Amniotic stem cell (primary cell): ENCODE measurements at regions not wholly inside any gene's neighbourhood (a gene's known extent, or its start where the extent isn't known, plus 50 kb on each side); places are given as distances from the start of the nearest gene placed in this dataset.
"Not testable (repeated sequence)": the region's sequence is repeated elsewhere in the genome, so short reads cannot be mapped to it uniquely, and the experiment has no call there.

Experiments
- DNase-seq: peaks from one replicate; lab custom pipeline; 2025; lab: John Stamatoyannopoulos, UW

- DNase-seq: not testable (repeated sequence)
These were observed 58.8 kb upstream of the ANKRD30BL start for GRCh38 chr2:132220589-132220988.

- DNase-seq: not testable (repeated sequence)
These were observed 60.1 kb upstream of the ANKRD30BL start for GRCh38 chr2:132221886-132222285.

- no peak for DNase-seq
These were observed 90.6 kb upstream of the ANKRD30BL start for GRCh38 chr2:132252191-132252893.

DNA sequence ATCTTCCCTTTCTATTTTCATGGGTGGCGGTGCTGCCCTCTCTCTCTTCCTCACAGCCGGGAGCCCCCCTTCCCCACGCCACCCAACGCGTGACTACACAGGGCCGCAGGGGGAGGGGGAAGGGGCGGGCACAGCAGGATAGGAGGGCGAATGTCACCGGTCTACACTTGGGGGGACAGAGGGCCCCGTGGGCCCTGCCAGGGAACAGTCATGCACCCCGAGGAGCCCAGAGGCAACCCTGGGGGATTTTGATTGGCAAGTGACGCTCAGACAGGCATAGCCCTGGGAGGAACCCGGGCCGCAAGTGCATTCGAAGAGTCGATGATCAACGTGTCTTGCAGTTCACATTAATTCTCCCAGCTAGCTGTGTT is 91.1 kb upstream of the ANKRD30BL start:
- DNase-seq: no peak

GRCh38 chr2:132253496-132254305 is 91.9 kb upstream of the ANKRD30BL start:
- DNase-seq: no peak

- DNase-seq: not testable (repeated sequence)
These were observed 92.7 kb upstream of the ANKRD30BL start for GRCh38 chr2:132254306-132254919.

- DNase-seq: no peak
These were observed 94.0 kb upstream of the ANKRD30BL start for GRCh38 chr2:132255714-132256113.

GRCh38 chr2:132256251-132256902 is 94.6 kb upstream of the ANKRD30BL start:
- DNase-seq: no peak

GRCh38 chr2:132256903-132257300 is 95.2 kb upstream of the ANKRD30BL start:
- not testable (repeated sequence) for DNase-seq

- DNase-seq: not testable (repeated sequence)
These were observed 95.8 kb upstream of the ANKRD30BL start for GRCh38 chr2:132257301-132258171.

- DNase-seq: not testable (repeated sequence)
These were observed 97.5 kb upstream of the ANKRD30BL start for GRCh38 chr2:132259276-132259675.

DNA sequence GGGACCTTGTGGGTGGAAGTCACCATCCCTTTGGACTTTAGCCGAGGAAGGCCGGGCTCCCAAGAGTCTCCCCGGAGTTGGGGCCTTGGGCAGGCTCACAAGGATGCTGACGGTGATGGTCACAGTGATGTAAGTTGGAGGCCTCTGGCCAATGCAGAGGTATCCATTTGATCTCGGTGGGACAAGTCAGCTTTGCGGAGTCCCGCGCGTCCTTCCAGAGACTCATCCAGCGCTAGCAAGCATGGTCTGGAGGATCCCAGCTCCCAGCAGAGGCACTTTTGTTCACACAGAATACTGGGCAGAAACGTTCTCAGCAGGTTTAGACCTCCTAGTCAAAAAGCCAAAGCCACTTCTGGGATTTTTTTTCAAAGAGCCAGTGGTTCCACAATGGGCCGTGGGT is 103.8 kb upstream of the ANKRD30BL start:
- DNase-seq: not testable (repeated sequence)

DNA sequence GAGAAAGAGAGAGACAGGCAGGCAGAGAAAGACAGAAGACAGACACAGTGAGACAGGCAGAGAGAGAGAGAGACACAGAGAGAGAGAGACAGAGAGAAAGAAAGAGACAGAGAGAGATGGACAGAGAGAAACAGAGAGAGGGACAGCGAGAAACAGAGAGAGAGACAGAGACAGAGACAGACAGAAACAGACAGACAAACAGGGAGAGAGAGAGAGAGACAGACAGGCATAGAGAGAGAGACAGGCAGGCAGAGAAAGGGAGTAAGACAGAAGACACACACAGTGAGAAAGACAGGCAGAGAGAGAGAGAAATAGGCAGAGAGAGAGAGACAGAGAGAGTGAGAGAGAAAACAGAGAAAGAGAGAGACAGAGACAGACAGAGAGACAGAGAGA is 105.3 kb upstream of the ANKRD30BL start:
- no peak for DNase-seq

- DNase-seq: not testable (repeated sequence)
These were observed 105.9 kb upstream of the ANKRD30BL start for GRCh38 chr2:132267498-132268283.

DNA sequence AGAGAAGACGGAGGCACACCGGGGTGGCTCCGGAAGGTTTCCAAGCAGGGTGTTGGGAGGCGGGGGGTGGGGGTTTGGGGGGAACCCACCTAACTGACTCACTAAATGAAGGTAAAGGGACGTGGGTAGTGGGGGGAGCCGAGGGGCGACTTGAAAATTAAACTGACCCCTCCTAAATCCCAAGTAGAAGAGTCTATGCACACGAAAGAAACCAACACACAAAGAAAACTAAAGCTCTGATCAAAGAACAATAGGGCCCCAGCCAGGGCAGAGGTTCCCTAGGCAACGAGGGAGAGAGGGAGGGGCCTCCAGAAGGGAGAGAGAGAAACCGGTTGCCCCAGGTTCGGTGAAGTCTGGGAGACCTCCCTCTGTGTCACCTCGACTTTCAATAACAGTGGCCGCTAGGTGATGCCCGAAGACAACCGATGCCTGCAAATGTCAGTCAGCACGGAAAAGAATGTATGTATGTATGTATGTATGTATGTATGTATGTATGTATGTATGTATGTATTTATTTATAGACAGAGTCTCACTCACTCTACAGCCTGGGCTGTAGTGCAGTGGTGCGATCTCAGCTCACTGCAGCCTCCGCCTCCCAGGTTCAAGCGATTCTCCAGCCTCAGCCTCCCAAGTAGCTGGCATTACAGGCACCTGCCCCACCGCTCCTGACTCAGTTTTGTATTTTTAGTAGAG is 106.7 kb upstream of the ANKRD30BL start:
- DNase-seq: not testable (repeated sequence)

GRCh38 chr2:132268977-132269523 is 107.3 kb upstream of the ANKRD30BL start:
- no peak for DNase-seq

DNA sequence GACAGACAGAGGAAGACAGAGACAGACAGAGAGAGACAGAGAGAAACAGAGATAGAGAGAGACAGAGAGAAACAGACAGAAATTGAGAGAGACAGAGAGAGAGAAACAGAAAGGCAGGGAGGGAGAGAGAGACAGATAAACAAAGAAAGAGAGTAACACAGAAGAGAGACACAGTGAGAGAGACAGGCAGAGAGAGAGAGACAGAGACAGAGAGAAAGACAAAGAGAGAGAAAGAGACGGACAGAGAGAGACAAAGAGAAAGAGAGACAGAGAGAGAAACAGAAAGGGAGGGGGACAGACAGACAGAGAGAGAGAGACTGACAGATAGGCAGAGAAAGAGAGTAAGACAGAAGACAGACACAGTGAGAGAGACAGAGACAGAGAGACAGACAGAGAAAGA is 108.5 kb upstream of the ANKRD30BL start:
- DNase-seq: no peak

GRCh38 chr2:132270981-132271546 is 109.3 kb upstream of the ANKRD30BL start:
- no peak for DNase-seq

DNA sequence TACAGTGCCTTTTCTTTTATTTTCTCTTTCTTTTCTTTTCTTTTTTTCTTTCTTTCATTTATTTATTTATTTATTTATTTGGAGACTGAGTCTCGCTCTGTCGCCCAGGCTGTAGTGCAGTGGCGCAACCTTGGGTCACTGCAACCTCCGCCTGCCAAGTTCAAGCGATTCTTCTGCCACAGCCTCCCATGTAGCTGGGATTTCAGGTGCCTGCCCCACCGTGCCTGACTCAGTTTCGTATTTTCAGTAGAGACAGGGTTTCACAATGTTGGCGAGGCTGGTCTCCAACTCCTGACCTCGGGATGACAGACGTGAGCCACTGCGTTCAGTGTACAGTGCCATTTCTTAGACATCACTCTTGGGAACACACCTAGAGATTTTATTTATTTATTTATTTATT is 110.0 kb upstream of the ANKRD30BL start:
- not testable (repeated sequence) for DNase-seq
